ENCODE measurements at regions not wholly inside any gene's neighbourhood (a gene's known extent, or its start where the extent isn't known, plus 50 kb on each side); places are given as distances from the start of the nearest gene placed in this dataset.
A peak's percentile ranks its signal among the peaks of the same experiment; 100 is the strongest.

- no peak for FAIRE-seq
- DNase-seq (ENCODE audit: low read depth in 1 of 2, low spot score in 1 of 2): peak; percentile 67 to 68
- H3K27ac ChIP-seq: peak overlapping the region in 1 of 2 experiments; percentile 57; a peak in 2 of 6 replicates
- peak overlapping the region; percentile 98 for H3K4me2 ChIP-seq
- 1% methylated on average over 31 of the region's 64 CpGs for WGBS (ENCODE audit: missing lambda C conversion rate)
- peak; percentile 56 for TF ChIP-seq MAX (IDR thresholded peaks at IDR 0.05)
- TF ChIP-seq CTCF (IDR thresholded peaks at IDR 0.05): peak; percentile 68
- peak; percentile 57 for TF ChIP-seq SMC3 (IDR thresholded peaks at IDR 0.05)
- TF ChIP-seq RNF2 (IDR thresholded peaks at IDR 0.05; ENCODE audit: borderline replicate concordance, low read depth): peak; percentile 72; the same call in 1 of the 2 replicates
- no peak for TF ChIP-seq HMGXB4 (CRISPR knock-in tag; IDR thresholded peaks at IDR 0.05; ENCODE audit: borderline replicate concordance)
- TF ChIP-seq RARB (CRISPR knock-in tag; IDR thresholded peaks at IDR 0.05): no peak
- TF ChIP-seq RAD21 (conservative IDR thresholded peaks at IDR 0.05 in 1 of 2, IDR thresholded peaks at IDR 0.05 in 1 of 2): peak; percentile 21 to 63; a peak in 4 of 5 replicates
- no peak for TF ChIP-seq BHLHE40 (IDR thresholded peaks at IDR 0.05; ENCODE audit: low read depth, low read length)
- POLR2A ChIA-PET: no interaction called here
- peaks cover 6% of the 10 kb centered on the region; the same call in 1 of the 3 replicates for H3K4me1 ChIP-seq
- H3K9me3 ChIP-seq: no peaks in the 10 kb centered on the region
- H3K4me3 ChIP-seq: peak overlapping the region; percentile 53
- ATAC-seq: peak; percentile 93 to 99
- CTCF ChIA-PET: interaction anchor here (0.7 to 2.0 kb wide), 9 partner anchors 11 to 276 kb away, joined by 3 to 12 read pairs (median 4); no protein-coding TSS in a partner anchor
Measured at GRCh38 chr12:77324763-77325468, 259.5 kb upstream of the E2F7 start.

GRCh38 chr12:77324416-77324762, 259.0 kb upstream of the E2F7 start:
- under 1% methylated on average over 15 of the region's 15 CpGs for WGBS (ENCODE audit: missing lambda C conversion rate)
- no peak for TF ChIP-seq MYC (IDR thresholded peaks at IDR 0.05; ENCODE audit: borderline replicate concordance, low read length)
- no peak for TF ChIP-seq PBX3 (IDR thresholded peaks at IDR 0.05)
- TF ChIP-seq NPAS2 (CRISPR knock-in tag; IDR thresholded peaks at IDR 0.05; ENCODE audit: borderline replicate concordance): no peak
- TF ChIP-seq FOSL2 (IDR thresholded peaks at IDR 0.05): no peak
- TF ChIP-seq FOSL2 (CRISPR knock-in tag; IDR thresholded peaks at IDR 0.05): no peak
- TF ChIP-seq NFE2L2 (conservative IDR thresholded peaks at IDR 0.05; ENCODE audit: low read length): no peak
- no peak for TF ChIP-seq HDAC2 (IDR thresholded peaks at IDR 0.05)
- TF ChIP-seq TFCP2L1 (CRISPR knock-in tag; IDR thresholded peaks at IDR 0.05): no peak
- no peak for TF ChIP-seq CBX8 (IDR thresholded peaks at IDR 0.05)
- TF ChIP-seq RCOR1 (IDR thresholded peaks at IDR 0.05; ENCODE audit: low read depth, low read length): no peak
- TF ChIP-seq FOXS1 (CRISPR knock-in tag; IDR thresholded peaks at IDR 0.05): no peak
- TF ChIP-seq FOSB (CRISPR knock-in tag; IDR thresholded peaks at IDR 0.05): no peak
- TF ChIP-seq EP300 (IDR thresholded peaks at IDR 0.05): no peak
- ChIA-PET POLR2A (no interaction called here), CTCF (interaction anchor here (0.7 to 2.0 kb wide), 6 partner anchors 10 to 275 kb away, joined by 3 to 12 read pairs (median 4); no protein-coding TSS in a partner anchor)
- no peak for DNase-seq (ENCODE audit: low read depth in 1 of 2, low spot score in 1 of 2)
- peak overlapping the region; percentile 98 for H3K4me2 ChIP-seq
- no peaks in the 10 kb centered on the region for H3K9me3 ChIP-seq
- peak overlapping the region; percentile 53 for H3K4me3 ChIP-seq
- FAIRE-seq: no peak
- peaks cover 6% of the 10 kb centered on the region; the same call in 1 of the 3 replicates for H3K4me1 ChIP-seq
- H3K27ac ChIP-seq: peak overlapping the region in 1 of 2 experiments; percentile 57; a peak in 2 of 6 replicates
- ATAC-seq: peak in 1 of 2 experiments; percentile 46; a peak in 2 of 6 replicates

All from A549 (cell line).